Superior temporal gyrus (tissue), 1 donor: ENCODE measurements at regions not wholly inside any gene's neighbourhood (a gene's known extent, or its start where the extent isn't known, plus 50 kb on each side); places are given as distances from the start of the nearest gene placed in this dataset.
"Not testable (repeated sequence)": the region's sequence is repeated elsewhere in the genome, so short reads cannot be mapped to it uniquely, and the experiment has no call there.

ENCODE experiments used
- DNase-seq: peaks from one replicate; pipeline ENCODE4 v3.0.0-alpha.2; 2016; ENCODE audit errors: extremely low spot score

DNA sequence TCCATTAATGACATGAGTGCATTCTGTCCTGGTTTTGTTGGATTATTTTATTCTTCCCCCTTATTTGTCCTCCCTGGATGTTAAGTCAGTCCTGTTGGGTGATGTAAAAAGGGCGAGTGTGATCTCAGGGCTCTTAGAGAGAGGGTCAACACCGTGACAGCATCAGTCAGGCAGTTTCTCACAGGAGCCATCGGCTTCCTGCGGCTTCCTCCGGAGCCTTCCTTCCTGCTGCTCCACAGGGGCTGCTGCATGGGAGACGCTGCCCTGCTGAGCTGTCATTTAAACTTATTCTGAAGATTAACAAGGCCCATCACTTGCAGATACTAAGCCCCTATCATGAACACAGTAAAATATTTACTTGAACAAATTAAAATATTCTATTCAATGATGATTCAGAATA, 211.3 kb downstream of the SPATA31A1 start:
- not testable (repeated sequence) for DNase-seq

DNA sequence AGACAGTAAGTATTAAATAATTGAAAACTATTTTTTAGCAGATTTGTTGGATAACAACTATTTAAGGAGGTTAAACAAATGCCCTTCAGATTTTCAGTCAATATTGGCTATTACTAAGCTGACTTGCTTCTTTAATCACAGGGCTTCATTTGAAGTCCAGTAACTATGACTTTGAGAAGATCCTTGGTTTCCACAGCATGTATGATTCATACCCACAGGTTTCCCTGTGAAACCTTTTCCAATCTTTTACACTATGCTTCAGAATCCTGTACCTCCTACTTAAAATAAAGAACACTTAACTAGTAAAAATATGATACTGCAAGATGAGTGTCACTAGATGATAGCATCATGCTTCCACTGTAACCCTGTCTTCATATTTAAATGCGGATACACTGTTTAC, 211.9 kb downstream of the SPATA31A1 start:
- not testable (repeated sequence) for DNase-seq

DNA sequence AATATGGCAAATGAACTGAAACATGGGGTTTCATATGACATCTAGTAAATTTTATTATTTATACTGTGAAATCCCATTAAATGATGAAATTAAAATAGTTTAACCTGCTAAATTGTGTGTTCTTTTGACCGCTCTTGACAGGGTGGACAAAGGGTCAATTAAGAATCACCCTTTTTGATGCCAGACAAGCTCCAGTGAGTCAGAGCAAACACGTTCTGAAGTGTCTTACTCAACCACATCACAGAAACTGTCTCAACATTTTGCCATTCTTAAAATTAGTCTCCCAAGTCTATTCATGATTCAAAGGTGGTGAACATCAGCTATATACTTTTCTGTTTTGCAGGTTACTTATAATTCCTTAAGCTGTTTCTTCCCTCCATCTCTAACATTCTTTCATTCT, 213.4 kb downstream of the SPATA31A1 start:
- DNase-seq, result not testable (repeated sequence)

DNA sequence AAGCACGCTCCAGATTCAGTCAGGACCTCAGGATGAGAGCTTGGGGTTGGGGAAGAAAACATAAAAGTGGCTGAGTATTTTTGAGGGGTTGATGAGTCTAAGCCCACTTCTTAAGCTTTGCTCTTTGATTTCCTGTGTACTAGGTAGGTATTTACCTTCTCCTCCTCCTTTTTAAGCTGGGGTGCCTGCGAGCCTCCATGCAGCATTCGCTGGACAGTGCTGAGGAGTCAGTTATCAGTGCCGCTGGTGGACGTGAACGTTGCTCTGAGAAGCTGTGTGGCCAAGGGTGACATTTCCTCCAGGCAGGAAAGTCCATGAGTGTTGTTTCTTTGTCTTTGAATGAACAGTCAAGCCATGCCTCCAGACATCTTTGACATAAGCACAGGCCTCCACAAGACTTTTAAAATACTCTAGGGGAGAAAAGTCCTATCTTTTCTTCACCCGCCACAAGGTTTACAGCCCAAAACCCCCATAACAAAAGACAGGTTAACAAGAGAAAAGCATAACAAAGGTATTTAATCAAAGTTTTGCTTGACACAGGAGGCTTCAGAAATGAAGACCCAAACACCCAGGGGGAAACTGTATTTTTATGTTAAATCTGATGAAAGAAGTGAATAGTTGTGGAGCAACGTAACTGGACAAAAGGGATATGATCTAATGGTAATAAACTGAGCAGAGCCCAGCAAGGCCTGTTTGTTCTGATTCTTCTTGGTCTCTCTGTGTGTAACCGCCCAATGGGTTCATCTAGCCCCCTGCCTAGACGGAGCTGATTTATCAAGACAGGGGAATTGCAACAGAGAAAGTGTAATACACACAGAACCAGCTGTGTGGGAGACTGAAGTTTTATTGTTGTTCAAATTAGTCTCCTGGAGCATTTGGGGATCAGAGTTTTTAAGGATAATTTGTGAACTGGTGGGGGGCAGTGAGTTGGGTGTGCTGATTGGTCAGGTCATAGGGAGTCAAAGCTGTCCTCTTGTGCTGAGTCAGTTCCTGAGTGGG, 217.9 kb downstream of the SPATA31A1 start:
- not testable (repeated sequence) for DNase-seq

DNA sequence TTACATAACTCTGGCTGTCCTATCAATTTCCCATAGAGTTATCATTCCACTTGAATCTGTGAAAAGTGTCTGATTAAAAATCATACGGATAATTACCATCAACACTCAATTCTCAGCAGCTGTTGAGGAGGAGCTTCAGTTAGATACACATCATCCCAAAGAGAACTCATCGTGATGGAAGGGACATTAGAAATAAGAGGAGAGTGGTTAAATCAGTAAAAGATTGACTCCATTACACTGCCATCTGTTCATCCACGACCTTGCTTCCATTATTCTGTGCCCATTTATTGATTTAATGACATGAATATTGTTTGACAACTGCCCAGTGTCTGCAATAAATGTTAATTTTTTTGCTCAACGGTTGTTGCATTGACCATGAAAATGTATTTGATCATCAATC, 223.5 kb downstream of the SPATA31A1 start:
- DNase-seq, result not testable (repeated sequence)

DNA sequence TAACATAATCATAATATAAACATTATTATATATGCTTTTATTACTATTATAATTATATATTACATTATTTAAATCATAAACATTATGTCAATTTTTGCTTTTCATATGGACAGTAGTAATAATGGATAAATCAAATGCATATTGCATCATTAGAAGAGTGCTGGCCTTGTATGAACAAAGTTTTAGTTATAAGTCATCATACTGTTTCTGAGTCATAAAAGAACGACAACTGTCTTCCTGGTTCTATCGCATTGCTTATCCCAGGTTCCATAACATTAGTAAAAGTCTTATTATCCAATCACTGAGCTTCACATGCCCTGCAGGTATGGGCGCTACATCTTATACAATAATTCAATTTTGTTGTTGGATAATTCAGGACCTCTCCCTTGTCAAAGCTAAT, 225.8 kb downstream of the SPATA31A1 start:
- not testable (repeated sequence) for DNase-seq

DNA sequence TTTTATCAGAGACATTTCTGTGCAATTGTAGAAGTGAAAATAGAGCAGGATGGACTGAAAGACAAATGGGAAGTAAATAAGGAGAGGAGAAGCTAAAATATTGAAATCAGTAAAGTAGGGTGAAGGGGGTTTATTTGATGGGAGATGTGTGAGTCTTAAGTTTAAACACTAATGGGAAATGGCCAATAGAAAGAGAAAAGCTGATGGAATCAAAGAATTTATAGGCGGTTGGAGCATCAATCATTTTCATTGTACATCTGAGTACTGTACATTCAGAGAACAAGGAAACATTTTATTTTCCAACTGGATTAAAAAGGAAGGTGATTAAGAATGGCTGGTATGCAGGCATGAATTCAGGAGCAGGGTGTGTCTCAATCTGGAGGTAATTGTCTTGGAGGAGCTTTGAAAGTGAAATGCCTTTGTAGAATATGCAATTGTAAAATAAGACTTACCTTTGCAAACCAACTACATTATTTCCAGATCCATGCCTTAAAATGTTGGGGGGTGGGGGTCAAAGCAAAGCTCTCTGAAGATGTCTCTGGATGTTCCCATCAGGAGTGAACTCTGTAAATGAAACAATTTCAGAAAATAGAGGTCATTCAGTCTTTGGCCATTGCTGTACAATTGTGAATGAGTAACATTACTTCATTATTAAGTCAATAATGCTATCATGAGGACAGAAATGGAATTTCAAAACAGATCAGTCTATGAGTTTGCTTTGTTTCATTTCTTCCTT, 227.4 kb downstream of the SPATA31A1 start:
- DNase-seq, result peak; percentile 5

DNA sequence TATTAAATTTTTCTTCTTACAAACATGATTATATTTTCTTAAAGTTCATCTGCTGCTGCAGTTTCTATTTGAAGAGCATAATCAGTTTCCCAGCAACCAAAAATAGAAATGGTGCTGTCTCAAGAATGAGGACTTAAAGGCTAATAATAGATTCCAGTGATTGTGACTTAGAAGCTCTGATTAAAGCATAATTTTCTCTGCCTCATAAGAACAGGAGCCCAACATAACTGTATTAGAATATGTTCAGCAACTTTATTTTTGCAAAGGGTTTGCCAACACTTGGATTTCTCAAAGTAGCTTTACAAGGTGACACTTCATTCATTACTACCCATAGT, 227.9 kb downstream of the SPATA31A1 start:
- DNase-seq, result not testable (repeated sequence)

DNA sequence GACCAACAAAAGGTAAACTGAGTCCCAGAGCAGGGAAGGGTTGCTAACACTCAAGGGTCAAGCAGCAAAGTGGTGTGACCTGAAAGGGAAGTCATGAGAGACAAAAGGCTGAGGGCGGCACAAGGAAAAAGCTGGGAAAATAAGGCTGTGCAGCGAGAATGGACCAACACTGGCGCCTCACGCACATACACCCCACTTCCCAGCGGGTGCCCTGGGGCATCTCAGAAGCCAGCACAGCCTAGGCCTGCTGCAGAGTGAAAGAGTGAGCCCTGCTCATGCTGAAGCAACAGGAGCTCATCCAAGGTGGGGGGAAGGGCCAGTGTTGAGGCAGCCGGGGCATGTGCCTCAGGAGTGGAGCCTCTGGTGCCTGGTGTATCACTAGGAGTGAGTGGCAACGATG, 229.8 kb downstream of the SPATA31A1 start:
- not testable (repeated sequence) for DNase-seq

DNA sequence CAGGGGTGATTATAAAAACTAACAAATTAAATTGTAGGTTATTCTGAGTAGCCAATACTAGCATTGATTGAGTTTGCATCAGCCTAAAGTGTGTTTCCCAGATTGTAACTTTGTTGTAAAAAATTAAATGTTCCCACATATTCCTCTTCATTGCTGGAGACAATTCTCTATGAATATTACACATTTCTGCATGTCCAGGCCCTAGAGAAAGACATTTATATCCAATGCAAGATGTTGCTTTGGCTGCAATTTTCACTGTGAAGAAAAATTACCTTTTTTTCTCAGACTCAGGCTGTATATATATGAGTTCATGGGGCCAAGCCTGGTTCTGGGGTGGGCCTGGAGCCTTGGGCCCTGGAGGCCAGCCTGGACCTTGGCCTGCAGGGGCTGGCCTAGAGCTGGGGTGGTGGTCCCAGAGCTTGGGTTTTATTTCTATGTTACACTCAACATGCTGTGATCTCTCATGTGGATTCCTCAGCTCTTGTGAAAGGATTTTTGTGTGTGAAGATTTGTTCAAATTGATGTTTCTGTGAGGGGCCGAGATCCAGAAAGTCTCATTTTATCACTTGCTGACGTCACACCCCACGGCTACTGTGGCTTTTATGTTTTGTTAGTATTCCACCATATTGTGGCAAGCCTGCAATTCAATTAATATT, 232.5 kb downstream of the SPATA31A1 start:
- peak; percentile 72 for DNase-seq

DNA sequence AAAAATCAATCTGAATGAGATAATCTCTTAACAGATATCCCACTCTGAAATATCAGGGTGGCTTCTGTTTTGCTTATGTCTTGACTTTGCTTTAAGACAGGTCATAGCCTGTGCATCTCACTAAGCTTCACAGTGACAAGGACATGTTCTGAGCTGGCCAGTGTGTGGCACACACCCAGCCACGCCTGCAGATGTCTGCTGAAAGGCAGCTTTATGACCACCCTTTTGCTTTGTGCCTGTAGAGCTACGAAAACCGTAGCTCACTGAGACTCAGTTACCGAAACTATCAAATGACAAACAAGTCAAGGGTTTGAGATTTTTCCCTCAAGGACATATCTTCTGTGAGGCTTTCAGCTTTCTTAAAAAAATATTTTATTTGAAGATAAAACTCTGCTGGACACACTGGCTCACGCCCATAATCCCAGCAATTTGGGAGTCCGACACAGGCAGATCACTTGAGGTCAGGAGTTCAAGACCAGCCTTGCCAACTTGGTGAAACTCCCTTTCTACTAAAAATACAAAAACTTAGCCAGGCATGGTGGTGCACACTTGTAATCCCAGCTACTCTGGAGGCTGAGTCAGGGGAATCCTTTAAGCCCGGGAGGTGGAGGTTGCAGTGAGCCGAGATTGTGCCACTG, 233.2 kb downstream of the SPATA31A1 start:
- no peak for DNase-seq

DNA sequence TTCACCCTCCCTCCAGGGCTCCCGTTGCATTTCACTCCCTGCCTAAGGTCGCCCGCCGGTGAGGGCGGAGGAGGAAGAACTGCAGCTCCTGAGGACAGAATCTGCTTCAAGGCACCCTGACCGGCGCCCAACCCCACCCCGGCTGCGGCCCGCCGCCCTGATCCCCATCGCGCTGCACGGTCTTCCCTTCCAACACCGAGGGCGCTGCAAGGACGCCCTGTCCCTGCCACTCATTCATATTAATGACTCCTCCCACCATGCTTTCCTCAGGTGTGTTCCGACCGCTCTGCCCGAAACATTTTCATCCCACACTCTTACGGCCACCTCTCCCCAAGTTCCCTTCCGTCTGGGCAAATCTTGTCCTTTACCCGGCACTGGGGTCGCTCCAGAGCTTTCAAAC, 248.6 kb downstream of the SPATA31A1 start:
- DNase-seq, result not testable (repeated sequence)

DNA sequence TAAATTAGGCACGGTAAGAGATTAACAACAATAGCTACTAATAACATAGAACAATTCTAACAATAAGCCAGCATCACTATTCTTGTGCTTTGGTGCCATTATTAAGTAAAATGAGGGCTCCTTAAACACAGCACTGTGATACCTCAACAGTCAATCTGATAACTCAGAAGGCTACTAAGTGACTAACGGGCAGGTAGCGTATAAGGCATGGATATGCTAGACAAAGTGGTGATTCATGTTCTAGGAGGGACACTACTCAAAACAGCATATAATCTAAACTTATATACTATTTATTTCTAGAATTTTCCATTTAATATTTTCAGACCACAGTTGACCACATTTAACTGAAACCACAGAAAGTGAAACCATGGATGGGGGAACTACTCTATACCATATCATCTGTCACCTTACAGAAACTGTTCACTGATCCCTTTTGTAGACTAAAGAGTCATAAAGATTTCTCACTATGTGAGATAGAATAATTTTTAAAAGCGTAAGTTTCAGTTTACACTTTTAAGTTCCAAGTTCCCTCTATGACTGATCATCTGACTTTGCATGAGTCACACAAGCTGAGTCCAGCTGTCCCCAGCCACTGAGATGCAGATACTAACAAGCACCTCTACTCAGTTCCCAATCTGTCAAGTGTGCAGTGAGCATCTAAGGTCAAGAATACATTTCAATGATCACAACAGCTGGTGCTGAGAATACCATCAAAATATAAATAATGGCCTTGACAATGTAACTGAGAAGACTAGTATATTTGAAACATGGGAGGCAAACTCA, 256.2 kb downstream of the SPATA31A1 start:
- DNase-seq, result not testable (repeated sequence)

DNA sequence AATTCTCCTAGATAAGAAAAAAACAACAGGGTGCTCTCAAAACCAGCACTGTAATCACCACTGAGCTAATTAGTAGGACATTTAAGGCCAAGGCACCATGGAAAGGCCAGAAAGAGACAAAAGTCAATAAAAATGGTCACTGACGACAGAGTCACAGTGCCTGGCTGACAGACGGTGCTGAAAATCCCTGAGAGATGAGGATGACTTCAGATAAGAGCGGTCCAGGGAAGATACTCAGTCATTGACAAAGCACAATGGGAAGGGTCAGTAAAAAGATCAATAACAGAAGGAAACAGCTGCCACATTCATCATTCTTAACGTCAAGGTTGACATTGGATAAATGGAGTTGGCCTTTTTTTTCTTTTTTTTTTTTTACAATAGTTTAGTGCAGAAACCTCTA, 261.0 kb downstream of the SPATA31A1 start:
- not testable (repeated sequence) for DNase-seq

DNA sequence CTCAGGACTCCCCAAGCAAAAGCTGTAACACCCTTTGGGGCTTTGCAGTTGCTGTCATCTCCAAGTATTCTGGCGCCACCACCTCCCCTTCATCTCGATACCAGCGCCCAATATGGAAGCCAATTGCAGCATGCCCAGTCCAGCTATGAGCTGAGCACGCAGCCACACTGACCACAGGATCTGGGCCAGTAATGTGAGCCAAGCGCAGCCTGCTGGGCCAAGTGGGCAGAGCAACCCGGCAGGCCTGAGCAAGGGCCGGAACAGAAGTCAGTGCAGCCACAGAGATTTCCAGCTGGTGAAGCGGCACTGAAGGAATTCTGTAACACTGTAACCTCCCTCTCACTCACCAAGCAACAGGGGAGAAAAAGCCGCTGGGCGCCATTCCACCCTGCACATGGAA, 268.6 kb downstream of the SPATA31A1 start:
- DNase-seq, result not testable (repeated sequence)

DNA sequence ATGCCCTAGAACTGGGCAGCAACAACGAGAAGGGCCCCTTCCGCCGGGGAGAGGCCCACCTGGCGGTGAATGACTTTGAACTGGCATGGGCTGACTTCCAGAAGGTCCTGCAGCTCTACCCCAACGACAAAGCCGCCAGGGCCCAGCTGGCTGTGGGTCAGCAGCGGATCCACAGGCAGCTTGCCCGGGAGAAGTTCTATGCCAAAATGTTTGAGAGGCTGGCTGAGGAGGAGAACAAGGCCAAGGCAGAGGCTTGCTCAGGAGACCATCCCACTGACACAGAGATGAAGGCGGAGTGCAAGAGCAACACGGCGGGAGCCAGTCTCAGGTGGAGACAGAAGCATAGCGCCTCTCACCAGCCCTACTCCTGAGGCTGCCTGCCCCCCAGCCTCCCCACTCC, 276.6 kb downstream of the SPATA31A1 start:
- DNase-seq, result not testable (repeated sequence)

DNA sequence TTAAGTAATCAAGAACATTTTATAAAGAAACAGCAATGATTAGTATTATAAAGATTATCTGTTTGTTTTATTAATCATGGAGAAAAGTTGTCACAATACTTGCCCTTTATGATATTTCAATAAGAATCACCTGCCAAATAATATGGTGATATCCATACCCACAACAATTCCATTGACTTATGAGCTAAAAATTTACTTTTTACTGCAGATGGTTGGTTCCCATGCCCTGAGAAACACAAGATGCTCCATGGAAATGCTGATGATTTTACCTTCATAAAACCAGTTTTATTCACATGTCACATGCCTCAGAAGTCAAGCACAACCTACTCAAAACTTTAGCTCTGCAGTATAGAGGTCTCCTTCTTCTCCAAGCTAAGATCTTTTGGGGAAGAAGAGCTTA, 293.6 kb downstream of the SPATA31A1 start:
- DNase-seq, result not testable (repeated sequence)

DNA sequence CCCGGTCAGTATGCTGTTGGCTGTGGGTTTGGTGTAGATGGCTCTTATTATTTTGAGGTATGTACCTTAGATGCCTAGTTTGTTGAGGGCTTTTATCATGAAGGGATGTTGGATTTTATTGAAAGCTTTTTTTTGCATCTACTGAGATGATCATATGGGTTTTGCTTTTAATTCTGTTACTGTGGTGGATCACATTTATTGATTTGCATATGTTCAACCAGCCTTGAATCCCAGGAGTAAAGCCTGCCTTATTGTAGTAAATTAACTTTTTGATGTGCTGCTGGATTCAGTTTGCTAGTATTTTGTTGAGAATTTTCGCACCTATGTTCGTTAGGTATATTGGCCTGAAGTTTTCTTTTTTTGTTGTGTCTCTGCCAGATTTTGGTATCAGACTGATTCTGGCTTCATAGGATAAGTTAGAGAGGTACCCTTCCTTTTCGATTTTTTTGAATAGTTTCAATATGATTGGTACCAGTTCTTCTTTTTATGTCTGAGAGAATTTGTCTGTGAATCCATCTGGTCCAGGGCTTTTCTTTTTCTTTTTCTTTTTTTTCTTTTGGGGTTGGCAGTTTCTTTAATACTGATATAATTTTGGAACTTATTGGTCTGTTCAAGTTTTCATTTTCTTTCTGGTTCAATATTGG, 301.6 kb downstream of the SPATA31A1 start:
- not testable (repeated sequence) for DNase-seq

DNA sequence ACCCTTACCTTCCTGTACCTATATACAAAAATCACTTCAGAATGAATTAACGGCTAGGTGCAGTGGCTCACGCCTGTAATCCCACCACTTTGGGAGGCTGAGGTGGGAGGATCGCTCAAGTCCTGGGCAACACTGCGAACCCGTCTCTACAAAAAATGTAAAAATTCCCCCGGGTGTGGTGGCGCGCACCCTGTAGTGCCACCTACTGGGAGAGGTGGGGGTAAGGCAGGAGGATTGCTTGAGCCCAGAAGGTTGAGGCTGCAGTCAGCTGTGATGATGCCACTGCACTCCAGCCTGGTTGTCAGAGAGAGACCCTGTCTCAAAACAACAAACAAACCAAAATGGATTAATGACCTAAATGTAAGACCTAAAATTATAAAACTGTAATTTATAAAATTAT, 307.6 kb downstream of the SPATA31A1 start:
- DNase-seq, result not testable (repeated sequence)

DNA sequence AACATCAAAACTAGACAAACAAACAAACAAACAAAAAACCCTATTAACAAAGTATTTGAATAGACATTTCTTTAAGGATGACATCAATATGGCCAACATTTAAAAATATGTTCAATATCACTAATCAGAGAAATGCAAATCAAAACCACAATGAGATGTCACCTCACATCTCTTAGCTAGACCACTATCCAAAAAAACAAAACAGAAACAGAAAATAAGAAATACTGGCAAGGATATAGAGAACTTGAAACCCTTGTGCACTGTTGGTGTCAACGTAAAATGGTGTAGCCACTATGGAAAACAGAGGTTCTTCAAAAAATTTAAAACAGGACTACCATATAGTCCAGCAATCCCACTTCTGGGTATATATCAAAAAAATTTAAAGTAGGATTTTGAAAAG, 308.2 kb downstream of the SPATA31A1 start:
- not testable (repeated sequence) for DNase-seq
